ENCODE measurements at regions not wholly inside any gene's neighbourhood (a gene's known extent, or its start where the extent isn't known, plus 50 kb on each side); places are given as distances from the start of the nearest gene placed in this dataset.

DNA sequence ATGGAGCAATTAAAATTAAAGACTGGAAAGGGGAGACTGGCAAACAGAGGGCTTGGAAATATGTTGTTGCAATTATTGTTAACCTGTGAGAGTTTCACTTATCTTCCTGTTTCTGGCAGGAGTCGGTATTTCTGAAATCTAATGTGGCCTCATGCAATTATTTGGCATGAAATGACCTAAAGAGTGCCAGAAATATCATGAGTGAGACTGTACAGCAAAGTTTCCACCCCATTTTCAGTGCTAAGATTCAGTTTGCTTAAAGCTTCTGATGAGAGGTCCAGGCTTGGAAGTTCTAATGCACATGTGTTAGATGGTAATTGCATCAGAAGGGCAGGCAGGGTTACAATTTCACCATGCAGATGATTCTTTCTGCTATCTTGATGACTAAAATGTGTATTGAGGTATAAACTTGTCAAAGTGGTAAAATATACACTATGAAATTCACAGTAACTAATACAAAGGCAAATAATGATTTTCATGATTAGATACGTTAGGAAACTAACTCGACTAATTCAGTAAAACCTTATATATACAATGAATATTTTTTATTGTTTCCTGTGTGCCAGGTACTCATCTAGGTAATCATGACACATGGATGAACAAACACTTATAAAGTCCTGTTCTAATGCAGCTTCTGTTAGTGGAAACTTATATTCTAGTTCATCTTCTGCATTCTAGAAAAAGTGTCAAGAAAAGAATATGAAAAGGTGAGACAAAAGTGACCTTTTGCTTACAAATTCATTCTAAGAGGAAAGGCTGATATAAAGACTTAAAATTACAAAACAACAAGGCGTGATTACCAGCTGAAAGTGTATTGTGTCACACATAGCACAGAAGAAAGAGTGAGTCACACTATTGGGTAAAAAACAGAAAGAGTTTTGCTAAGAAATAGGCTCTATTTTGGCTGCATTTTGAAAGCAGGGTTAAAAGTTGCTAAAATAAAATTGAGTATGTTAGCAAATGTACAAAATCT, 533.4 kb upstream of the SEMA3D start:
- CTCF ChIA-PET (ENCODE audit: partially characterized antibody), result interaction anchor here (0.7 kb wide), 1 partner anchor 81 kb away, joined by 3 read pairs; no protein-coding TSS in a partner anchor

More for the DNA sequence above, 533.4 kb upstream of the SEMA3D start:
- H3K9me3 ChIP-seq (ENCODE audit: insufficient read depth in 2 of 2, low read depth in 1 of 2, low read length in 1 of 2), result no peaks in the 10 kb centered on the region
- H4K5ac ChIP-seq (ENCODE audit: insufficient read length, low read depth, low read length), result no peak overlapping the region
- H3K27ac ChIP-seq (ENCODE audit: low read depth, low read length), result no peak overlapping the region
- peaks cover 0 to 2% (median 0%) of the 10 kb centered on the region in 4 experiments; a peak in 1 of 7 replicates for H3K4me1 ChIP-seq (replicated peaks in 1 of 4; ENCODE audit: control insufficient read depth in 3 of 4, insufficient read depth in 4 of 4, low read length in 3 of 4)
- H4K20me1 ChIP-seq (replicated peaks in 1 of 2; ENCODE audit: control insufficient read depth in 1 of 2, insufficient read depth in 2 of 2, low read length in 2 of 2), result no peaks in the 10 kb centered on the region
- DNase-seq (ENCODE audit: low read depth in 1 of 2, low spot score in 2 of 2) (no peak), FAIRE-seq (no peak)
- no peak overlapping the region for H3K4me2 ChIP-seq (ENCODE audit: insufficient read depth in 1 of 2, low read depth in 2 of 2, low read length in 2 of 2)
- H2BK20ac ChIP-seq (ENCODE audit: low read length), result no peak overlapping the region
- 81% methylated on average over 4 of the region's 4 CpGs; no CpG with 5 or more reads in 1 of the 2 experiments for WGBS, 2 experiments (ENCODE audit: extremely low coverage in 1 of 2, insufficient coverage in 1 of 2, insufficient read length in 1 of 2, insufficient replicate concordance in 2 of 2, low coverage in 1 of 2, low lambda C conversion rate in 2 of 2, missing lambda C conversion rate in 1 of 2)
- no peak overlapping the region for H2AK5ac ChIP-seq (ENCODE audit: low read depth, low read length)
- H3K36me3 ChIP-seq (ENCODE audit: control insufficient read depth in 2 of 4, insufficient read depth in 4 of 4, low read length in 3 of 4), result no peaks in the 10 kb centered on the region
- H4K8ac ChIP-seq (ENCODE audit: extremely low read depth, insufficient read depth, low read length), result no peak overlapping the region
- H3K79me2 ChIP-seq (ENCODE audit: control insufficient read depth in 1 of 2, insufficient read depth in 2 of 2, low read length in 2 of 2), result no peaks in the 10 kb centered on the region
- no peaks in the 10 kb centered on the region for H3K79me1 ChIP-seq (ENCODE audit: low read depth, low read length)
- H2BK12ac ChIP-seq (ENCODE audit: low read depth, low read length), result no peak overlapping the region
- H2BK5ac ChIP-seq (ENCODE audit: low read depth, low read length), result no peak overlapping the region
- H2BK15ac ChIP-seq (ENCODE audit: low read length), result no peak overlapping the region
- no peak overlapping the region for H3K23ac ChIP-seq (ENCODE audit: insufficient read length)
- H3K4ac ChIP-seq (replicated peaks; ENCODE audit: insufficient read length, low read depth, low read length), result no peak overlapping the region
- no peak overlapping the region for H3K4me3 ChIP-seq (ENCODE audit: extremely low read depth in 1 of 4, insufficient read depth in 2 of 4, low read depth in 3 of 4, low read length in 4 of 4)
- H3K23me2 ChIP-seq (ENCODE audit: low read depth, low read length), result no peaks in the 10 kb centered on the region
- H2BK120ac ChIP-seq (replicated peaks; ENCODE audit: low read depth, low read length), result peak overlapping the region; percentile 21
- POLR2A ChIA-PET (ENCODE audit: partially characterized antibody), result no interaction called here
- H3K18ac ChIP-seq (ENCODE audit: extremely low read depth, low read length), result no peak overlapping the region
- no peak overlapping the region for H4K91ac ChIP-seq (replicated peaks; ENCODE audit: insufficient read length, low read length)
- no peak overlapping the region for H3K56ac ChIP-seq (replicated peaks; ENCODE audit: insufficient read length, low read depth, low read length)
- no peaks in the 10 kb centered on the region for H3K27me3 ChIP-seq (replicated peaks in 1 of 4; ENCODE audit: control insufficient read depth in 3 of 4, extremely low read depth in 1 of 4, insufficient read depth in 3 of 4, low read length in 3 of 4)
- no peak overlapping the region for H3K9ac ChIP-seq (replicated peaks in 1 of 4; ENCODE audit: extremely low read depth in 1 of 4, low read depth in 3 of 4, low read length in 3 of 4)
- no peak for TF ChIP-seq CTBP2 (IDR thresholded peaks at IDR 0.05; ENCODE audit: borderline replicate concordance, insufficient read depth, insufficient read length, low read length)
- no peak for TF ChIP-seq GTF2F1 (IDR thresholded peaks at IDR 0.05; ENCODE audit: borderline replicate concordance, low read depth, low read length)
- no peak for TF ChIP-seq RBBP5 (IDR thresholded peaks at IDR 0.05; ENCODE audit: borderline replicate concordance, low read depth, low read length)
- TF ChIP-seq SRF (IDR thresholded peaks at IDR 0.05; ENCODE audit: low read depth, low read length), result no peak
- H3K14ac ChIP-seq (ENCODE audit: insufficient read length), result no peak overlapping the region
- H2AFZ ChIP-seq (ENCODE audit: low read length), result no peak overlapping the region

Data from H1 (cell line).